ENCODE measurements at regions not wholly inside any gene's neighbourhood (a gene's known extent, or its start where the extent isn't known, plus 50 kb on each side); places are given as distances from the start of the nearest gene placed in this dataset.

DNA sequence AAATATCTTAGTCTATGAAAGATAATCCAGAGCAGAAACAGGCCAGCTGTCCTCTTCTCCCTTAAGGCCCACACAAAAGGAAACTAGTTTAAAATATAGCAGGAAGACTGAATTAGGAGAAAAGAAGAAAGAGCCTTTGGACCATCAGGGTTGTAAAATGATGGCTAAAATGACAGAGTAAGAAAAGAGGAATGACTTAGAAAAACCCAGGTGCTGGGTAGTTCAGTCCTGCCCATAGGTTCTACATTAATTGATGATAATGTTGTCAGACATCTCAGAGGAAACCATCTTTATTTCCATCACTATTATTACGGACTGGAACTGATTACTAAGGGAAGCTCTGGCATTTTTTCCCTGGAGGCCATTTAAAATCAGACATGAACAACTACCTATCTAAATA is 142.8 kb upstream of the STT3B start:
- 86% methylated on average over 1 of the region's 1 CpG for WGBS (ENCODE audit: low lambda C conversion rate, missing lambda C conversion rate)
- Histone ChIP-seq H3K27me3 (no peaks in the 10 kb centered on the region), H3K79me2 (no peaks in the 10 kb centered on the region), H3K4me3 (no peak overlapping the region), H3K4me1 (ENCODE audit: insufficient read depth) (no peaks in the 10 kb centered on the region), H4K20me1 (ENCODE audit: insufficient read depth, poor library complexity, severe bottlenecking) (no peaks in the 10 kb centered on the region), H3K9me3 (ENCODE audit: low read depth) (no peaks in the 10 kb centered on the region), H3K27ac (no peak overlapping the region), H2AFZ (no peak overlapping the region), H3K36me3 (replicated peaks; ENCODE audit: insufficient read depth, low read depth) (no peaks in the 10 kb centered on the region), H3K4me2 (no peak overlapping the region), H3K9me2 (replicated peaks; ENCODE audit: insufficient read depth) (no peaks in the 10 kb centered on the region)
- no peak for TF ChIP-seq EZH2 (IDR thresholded peaks at IDR 0.05; ENCODE audit: borderline replicate concordance)
- no peak for TF ChIP-seq EZH2phosphoT487 (IDR thresholded peaks at IDR 0.05; ENCODE audit: low read depth, severe bottlenecking, unreplicated experiment)
- no peak for TF ChIP-seq CTCF (IDR thresholded peaks at IDR 0.05; ENCODE audit: poor library complexity)
- DNase-seq (ENCODE audit: low spot score) = no peak

- H3K79me2 ChIP-seq = no peaks in the 10 kb centered on the region
- no peaks in the 10 kb centered on the region for H3K27me3 ChIP-seq
- WGBS (ENCODE audit: low lambda C conversion rate, missing lambda C conversion rate) = 93% methylated on average over 2 of the region's 2 CpGs
These were observed 142.3 kb upstream of the STT3B start for GRCh38 chr3:31390466-31390865.

GRCh38 chr3:31391150-31391549 is 141.6 kb upstream of the STT3B start:
- H2AFZ ChIP-seq = no peak overlapping the region
- H3K79me2 ChIP-seq = no peaks in the 10 kb centered on the region
- no peaks in the 10 kb centered on the region for H3K9me2 ChIP-seq (replicated peaks; ENCODE audit: insufficient read depth)
- H3K9me3 ChIP-seq (ENCODE audit: low read depth) = no peaks in the 10 kb centered on the region
- no peaks in the 10 kb centered on the region for H3K4me1 ChIP-seq (ENCODE audit: insufficient read depth)
- no peaks in the 10 kb centered on the region for H3K36me3 ChIP-seq (replicated peaks; ENCODE audit: insufficient read depth, low read depth)
- WGBS (ENCODE audit: low lambda C conversion rate, missing lambda C conversion rate) = 70% methylated on average over 3 of the region's 3 CpGs
- DNase-seq (ENCODE audit: low spot score) = no peak
- TF ChIP-seq EZH2phosphoT487 (IDR thresholded peaks at IDR 0.05; ENCODE audit: low read depth, severe bottlenecking, unreplicated experiment) (no peak), CTCF (IDR thresholded peaks at IDR 0.05; ENCODE audit: poor library complexity) (no peak), EZH2 (IDR thresholded peaks at IDR 0.05; ENCODE audit: borderline replicate concordance) (no peak)
- H3K27me3 ChIP-seq = no peaks in the 10 kb centered on the region
- no peak overlapping the region for H3K4me2 ChIP-seq
- H4K20me1 ChIP-seq (ENCODE audit: insufficient read depth, poor library complexity, severe bottlenecking) = no peaks in the 10 kb centered on the region
- no peak overlapping the region for H3K27ac ChIP-seq
- H3K4me3 ChIP-seq = no peak overlapping the region

More at GRCh38 chr3:31390466-31390865, 142.3 kb upstream of the STT3B start:
- Histone ChIP-seq H3K36me3 (replicated peaks; ENCODE audit: insufficient read depth, low read depth) (no peaks in the 10 kb centered on the region), H2AFZ (no peak overlapping the region), H3K27ac (no peak overlapping the region), H3K9me3 (ENCODE audit: low read depth) (no peaks in the 10 kb centered on the region), H3K4me1 (ENCODE audit: insufficient read depth) (no peaks in the 10 kb centered on the region), H3K4me2 (no peak overlapping the region), H3K9me2 (replicated peaks; ENCODE audit: insufficient read depth) (no peaks in the 10 kb centered on the region), H3K4me3 (no peak overlapping the region), H4K20me1 (ENCODE audit: insufficient read depth, poor library complexity, severe bottlenecking) (no peaks in the 10 kb centered on the region)
- TF ChIP-seq EZH2phosphoT487 (IDR thresholded peaks at IDR 0.05; ENCODE audit: low read depth, severe bottlenecking, unreplicated experiment) (no peak), CTCF (IDR thresholded peaks at IDR 0.05; ENCODE audit: poor library complexity) (no peak), EZH2 (IDR thresholded peaks at IDR 0.05; ENCODE audit: borderline replicate concordance) (no peak)
- DNase-seq (ENCODE audit: low spot score) = no peak

DNA sequence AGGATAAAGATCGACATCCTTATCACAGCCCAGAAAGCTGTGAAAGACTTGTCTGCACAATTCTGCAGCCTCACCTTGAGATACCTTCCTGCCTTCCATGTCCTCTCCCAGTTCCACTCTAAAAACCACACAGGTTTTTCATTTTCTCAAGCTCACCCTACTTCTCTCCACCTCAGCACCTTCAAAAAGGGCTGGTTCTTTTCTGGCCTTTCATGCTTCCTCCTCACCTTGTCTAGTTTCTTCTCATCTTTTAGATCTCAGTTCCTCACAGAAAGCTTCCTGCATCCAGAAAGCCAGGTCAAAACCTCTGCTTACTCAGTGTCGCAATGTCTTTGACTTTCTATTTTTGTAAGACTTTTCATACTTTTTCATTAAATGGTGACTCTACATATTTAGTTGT is 140.2 kb upstream of the STT3B start:
- Histone ChIP-seq H3K4me1 (ENCODE audit: insufficient read depth) (no peaks in the 10 kb centered on the region), H3K27me3 (no peaks in the 10 kb centered on the region), H3K27ac (no peak overlapping the region), H2AFZ (no peak overlapping the region), H3K9me2 (replicated peaks; ENCODE audit: insufficient read depth) (no peaks in the 10 kb centered on the region), H3K36me3 (replicated peaks; ENCODE audit: insufficient read depth, low read depth) (no peaks in the 10 kb centered on the region), H3K9me3 (ENCODE audit: low read depth) (no peaks in the 10 kb centered on the region), H4K20me1 (ENCODE audit: insufficient read depth, poor library complexity, severe bottlenecking) (no peaks in the 10 kb centered on the region), H3K4me3 (no peak overlapping the region), H3K4me2 (no peak overlapping the region), H3K79me2 (no peaks in the 10 kb centered on the region)
- DNase-seq (ENCODE audit: low spot score) = no peak
- WGBS (ENCODE audit: low lambda C conversion rate, missing lambda C conversion rate) = 77% methylated on average over 2 of the region's 2 CpGs
- TF ChIP-seq EZH2phosphoT487 (IDR thresholded peaks at IDR 0.05; ENCODE audit: low read depth, severe bottlenecking, unreplicated experiment) = no peak
- no peak for TF ChIP-seq CTCF (IDR thresholded peaks at IDR 0.05; ENCODE audit: poor library complexity)
- no peak for TF ChIP-seq EZH2 (IDR thresholded peaks at IDR 0.05; ENCODE audit: borderline replicate concordance)
